ENCODE measurements at regions not wholly inside any gene's neighbourhood (a gene's known extent, or its start where the extent isn't known, plus 50 kb on each side); places are given as distances from the start of the nearest gene placed in this dataset.

DNA sequence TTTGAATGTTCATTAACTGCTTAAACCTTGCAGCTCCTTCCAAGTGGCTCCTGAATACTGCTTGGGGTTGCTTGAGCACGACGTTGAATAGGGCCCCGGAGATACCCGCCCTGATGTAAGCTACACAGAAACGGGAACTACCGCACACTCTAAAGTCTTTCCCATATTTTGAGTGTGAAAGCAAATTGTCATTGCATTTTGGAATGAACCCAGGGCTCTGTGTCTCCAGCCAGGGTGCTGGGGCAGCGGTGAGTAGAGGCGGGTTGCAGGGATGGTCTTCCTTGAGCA, 59.4 kb upstream of the HELT start:
- TF ChIP-seq GATA1 (IDR thresholded peaks at IDR 0.05; ENCODE audit: low read depth, low read length): no peak
- TF ChIP-seq POLR2A (IDR thresholded peaks at IDR 0.05; ENCODE audit: low read length): no peak
- no peak for DNase-seq

DNA sequence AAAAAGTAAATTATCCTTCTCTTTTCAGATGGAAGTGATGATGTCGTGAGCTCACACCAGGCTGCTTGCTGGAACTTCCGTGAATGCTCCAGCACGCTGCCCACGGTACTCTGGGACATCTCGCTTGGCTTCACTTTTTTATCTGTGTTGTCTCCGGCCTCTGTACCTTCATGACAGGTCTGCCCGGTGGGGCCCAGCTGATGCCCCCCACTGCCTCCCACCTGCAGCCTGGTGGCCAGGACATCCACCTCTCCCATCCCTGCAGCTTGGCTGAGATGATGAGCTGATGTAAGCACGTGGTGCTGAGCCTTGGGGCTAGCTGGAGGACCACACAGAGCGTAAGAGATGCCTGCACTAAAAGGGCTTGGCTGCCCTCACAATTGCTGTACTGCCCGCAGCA, 59.0 kb upstream of the HELT start:
- no peak for TF ChIP-seq POLR2A (IDR thresholded peaks at IDR 0.05; ENCODE audit: low read length)
- DNase-seq: no peak

DNA sequence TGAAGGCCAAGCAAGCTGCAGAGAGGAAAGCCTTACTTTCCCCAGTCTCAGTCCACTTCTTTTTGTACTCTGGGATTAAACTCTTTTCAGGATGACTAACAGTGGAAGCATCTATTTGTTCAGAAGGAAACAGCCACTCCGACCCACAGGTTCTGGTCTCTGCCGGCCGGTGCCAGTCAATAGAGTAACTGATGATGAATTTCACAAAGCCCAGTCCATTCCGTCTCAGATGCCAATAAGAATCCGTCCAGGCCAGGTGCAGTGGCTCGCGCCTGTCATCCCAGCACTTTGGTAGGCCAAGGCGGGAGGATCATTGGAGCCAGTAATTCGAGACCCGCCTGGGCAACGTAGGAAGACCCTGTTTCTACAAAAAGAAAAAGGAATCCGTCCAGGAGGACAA, 58.5 kb upstream of the HELT start:
- TF ChIP-seq GATA1 (IDR thresholded peaks at IDR 0.05; ENCODE audit: low read depth, low read length): no peak
- no peak for TF ChIP-seq POLR2A (IDR thresholded peaks at IDR 0.05; ENCODE audit: low read length)
- no peak for DNase-seq

DNA sequence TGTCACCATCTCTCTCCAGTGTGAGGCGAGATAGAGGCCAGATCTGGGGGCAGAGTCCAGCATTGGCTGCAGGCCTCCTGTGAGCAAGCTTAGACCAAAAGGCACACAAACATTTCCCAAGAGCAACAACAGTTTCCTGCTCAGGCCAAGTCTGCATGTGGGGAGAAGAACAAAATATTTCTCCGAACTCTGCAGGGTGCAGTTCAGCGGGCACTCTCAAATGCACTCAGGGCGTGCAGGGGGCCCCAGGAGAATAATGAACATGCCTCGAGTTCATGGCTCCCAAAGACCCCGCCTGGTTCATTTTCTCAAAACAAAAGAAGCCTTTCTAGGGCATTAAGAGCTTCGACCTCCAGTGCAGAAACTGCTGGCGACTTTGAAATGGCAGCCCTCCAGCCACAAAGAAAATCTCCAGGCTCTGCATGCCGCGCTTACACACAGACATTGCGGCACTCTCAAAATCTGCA, 57.8 kb upstream of the HELT start:
- no peak for TF ChIP-seq GATA1 (IDR thresholded peaks at IDR 0.05; ENCODE audit: low read depth, low read length)
- TF ChIP-seq POLR2A (IDR thresholded peaks at IDR 0.05; ENCODE audit: low read length): no peak
- no peak for DNase-seq

DNA sequence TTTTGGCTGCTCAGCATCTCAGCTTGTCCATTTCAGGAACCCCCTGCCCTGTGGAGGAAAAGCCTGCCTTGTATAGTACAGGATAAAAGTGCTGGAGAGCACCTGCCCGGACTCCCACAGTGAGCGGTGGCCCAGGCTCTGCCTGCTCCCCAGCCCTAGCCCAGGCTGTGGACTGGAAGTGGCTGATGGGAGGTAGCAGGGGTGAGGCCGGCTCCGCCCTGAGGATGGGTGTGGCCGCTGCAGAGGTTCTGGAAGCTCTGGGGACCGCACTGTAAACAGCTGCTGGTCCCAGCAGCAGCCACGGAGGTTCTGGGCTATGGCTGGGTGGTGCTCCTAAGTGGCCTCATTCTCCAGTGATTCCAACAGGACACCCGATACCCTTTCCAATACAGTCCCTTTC, 56.6 kb upstream of the HELT start:
- no peak for DNase-seq
- TF ChIP-seq POLR2A (IDR thresholded peaks at IDR 0.05; ENCODE audit: low read length) (no peak), GATA1 (IDR thresholded peaks at IDR 0.05; ENCODE audit: low read depth, low read length) (no peak)

DNA sequence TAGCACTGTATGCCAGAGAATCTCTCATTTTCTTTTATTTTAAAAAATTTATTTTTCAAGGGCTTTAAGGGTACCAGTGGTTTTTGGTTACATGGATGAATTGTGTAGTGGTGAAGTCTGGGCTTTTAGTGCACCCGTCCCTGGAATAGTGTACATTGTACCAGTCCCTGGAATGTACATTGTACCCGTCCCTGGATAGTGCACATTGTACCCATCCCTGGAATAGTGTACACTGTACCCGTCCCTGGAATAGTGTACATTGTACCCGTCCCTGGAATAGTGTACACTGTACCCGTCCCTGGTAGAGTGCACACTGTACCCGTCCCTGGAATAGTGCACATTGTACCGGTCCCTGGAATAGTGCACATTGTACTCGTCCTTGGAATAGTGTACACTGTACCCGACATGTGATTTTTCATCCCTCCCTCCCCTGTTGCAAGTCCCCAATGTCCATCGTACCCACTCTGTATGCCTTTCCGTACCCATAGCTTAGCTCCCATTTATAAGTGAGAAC, 56.1 kb upstream of the HELT start:
- no peak for DNase-seq
- TF ChIP-seq POLR2A (IDR thresholded peaks at IDR 0.05; ENCODE audit: low read length): no peak
- no peak for TF ChIP-seq GATA1 (IDR thresholded peaks at IDR 0.05; ENCODE audit: low read depth, low read length)

DNA sequence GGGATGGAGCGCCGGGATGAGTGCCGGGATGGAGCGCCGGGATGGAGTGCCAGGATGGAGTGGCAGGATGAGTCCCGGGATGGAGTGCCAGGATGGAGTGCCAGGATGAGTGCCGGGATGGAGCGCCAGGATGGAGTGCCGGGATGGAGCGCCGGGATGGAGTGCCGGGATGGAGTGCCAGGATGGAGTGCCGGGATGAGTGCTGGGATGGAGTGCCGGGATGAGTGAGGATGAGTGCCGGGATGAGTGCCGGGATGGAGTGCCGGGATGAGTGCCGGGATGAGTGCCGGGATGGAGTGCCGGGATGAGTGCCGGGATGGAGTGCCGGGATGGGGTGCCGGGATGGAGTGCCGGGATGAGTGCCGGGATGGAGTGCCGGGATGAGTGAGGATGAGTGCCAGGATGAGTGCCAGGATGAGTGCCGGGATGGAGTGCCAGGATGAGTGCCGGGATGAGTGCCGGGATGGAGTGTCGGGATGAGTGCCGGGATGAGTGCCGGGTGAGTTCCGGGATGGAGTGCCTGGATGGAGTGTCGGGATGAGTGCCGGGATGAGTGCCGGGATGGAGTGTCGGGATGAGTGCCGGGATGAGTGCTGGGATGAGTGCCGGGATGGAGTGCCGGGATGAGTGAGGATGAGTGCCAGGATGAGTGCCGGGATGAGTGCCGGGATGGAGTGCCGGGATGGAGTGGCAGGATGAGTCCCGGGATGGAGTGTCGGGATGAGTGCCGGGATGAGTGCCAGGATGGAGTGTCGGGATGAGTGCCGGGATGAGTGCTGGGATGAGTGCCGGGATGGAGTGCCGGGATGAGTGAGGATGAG, 52.9 kb upstream of the HELT start:
- peak; percentile 46 to 51 for DNase-seq

DNA sequence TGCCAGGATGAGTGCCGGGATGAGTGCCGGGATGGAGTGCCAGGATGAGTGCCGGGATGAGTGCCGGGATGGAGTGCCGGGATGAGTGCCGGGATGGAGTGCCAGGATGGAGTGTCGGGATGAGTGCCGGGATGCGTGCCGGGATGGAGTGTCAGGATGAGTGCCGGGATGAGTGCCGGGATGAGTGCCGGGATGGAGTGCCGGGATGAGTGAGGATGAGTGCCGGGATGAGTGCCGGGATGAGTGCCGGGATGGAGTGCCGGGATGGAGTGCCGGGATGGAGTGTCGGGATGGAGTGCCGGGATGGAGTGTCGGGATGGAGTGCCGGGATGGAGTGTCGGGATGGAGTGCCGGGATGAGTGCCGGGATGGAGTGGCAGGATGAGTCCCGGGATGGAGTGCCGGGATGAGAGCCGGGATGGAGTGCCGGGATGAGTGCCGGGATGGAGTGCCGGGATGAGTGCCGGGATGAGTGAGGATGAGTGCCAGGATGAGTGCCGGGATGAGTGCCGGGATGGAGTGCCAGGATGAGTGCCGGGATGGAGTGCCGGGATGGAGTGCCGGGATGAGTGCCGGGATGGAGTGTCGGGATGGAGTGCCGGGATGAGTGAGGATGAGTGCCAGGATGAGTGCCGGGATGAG, 52.1 kb upstream of the HELT start:
- DNase-seq: peak; percentile 46 to 48

DNA sequence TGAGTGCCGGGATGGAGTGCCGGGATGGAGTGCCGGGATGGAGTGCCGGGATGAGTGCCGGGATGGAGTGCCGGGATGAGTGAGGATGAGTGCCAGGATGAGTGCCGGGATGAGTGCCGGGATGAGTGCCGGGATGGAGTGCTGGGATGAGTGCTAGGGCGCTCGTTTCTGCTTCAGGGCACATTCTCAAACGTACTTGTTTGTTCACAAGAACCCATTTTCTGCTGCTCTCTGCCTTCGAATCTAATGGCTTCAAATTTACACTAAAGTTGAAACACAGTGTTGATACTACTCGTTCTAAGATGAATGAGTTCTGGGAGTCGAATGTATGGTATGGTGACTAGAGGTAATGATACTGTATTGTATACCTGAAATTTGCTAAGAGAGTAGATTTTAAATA, 50.6 kb upstream of the HELT start:
- peak; percentile 46 to 58 for DNase-seq

DNA sequence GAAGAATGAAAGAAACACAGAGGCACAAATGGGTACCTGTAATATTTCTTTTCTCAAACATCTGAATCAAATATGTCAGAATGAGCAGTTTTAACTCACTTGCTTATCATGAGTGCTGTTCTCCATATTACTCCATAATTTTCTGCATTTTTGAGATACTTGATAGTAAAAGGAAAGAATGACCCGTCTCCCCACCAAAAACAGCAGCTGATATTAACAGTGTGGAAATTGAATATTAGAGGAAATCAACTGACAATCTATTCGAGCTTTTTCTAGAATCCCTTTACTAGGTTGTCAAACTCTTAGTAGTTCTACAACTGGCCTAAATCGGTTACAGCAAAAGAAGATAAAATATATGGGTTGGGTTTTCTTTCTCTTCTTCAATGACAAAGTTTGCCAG, 49.9 kb upstream of the HELT start:
- DNase-seq: no peak
- TF ChIP-seq POLR2A (IDR thresholded peaks at IDR 0.05; ENCODE audit: low read length) (no peak), GATA1 (IDR thresholded peaks at IDR 0.05; ENCODE audit: low read depth, low read length) (no peak)

Data from erythroblast (primary cell).